ENCODE measurements at regions not wholly inside any gene's neighbourhood (a gene's known extent, or its start where the extent isn't known, plus 50 kb on each side); places are given as distances from the start of the nearest gene placed in this dataset.

GRCh38 chr1:80818211-80818610 lies 982.5 kb upstream of the ADGRL2 start:
- Histone ChIP-seq H3K4me3 (ENCODE audit: extremely low read depth in 1 of 4, insufficient read depth in 2 of 4, low read depth in 3 of 4, low read length in 4 of 4) (no peak overlapping the region), H4K91ac (replicated peaks; ENCODE audit: insufficient read length, low read length) (no peak overlapping the region), H4K8ac (ENCODE audit: extremely low read depth, insufficient read depth, low read length) (no peak overlapping the region), H2BK20ac (ENCODE audit: low read length) (no peak overlapping the region), H3K23ac (ENCODE audit: insufficient read length) (no peak overlapping the region), H3K18ac (ENCODE audit: extremely low read depth, low read length) (no peak overlapping the region), H2AFZ (ENCODE audit: low read length) (no peak overlapping the region), H3K4me1 (replicated peaks in 1 of 4; ENCODE audit: control insufficient read depth in 3 of 4, insufficient read depth in 4 of 4, low read length in 3 of 4) (0 out of 7 replicates have a peak, but pooled peaks cover 0 to 3% (median 0%) of the 10 kb centered on the region in 4 experiments), H4K20me1 (replicated peaks in 1 of 2; ENCODE audit: control insufficient read depth in 1 of 2, insufficient read depth in 2 of 2, low read length in 2 of 2) (no peaks in the 10 kb centered on the region), H3K9ac (replicated peaks in 1 of 4; ENCODE audit: extremely low read depth in 1 of 4, low read depth in 3 of 4, low read length in 3 of 4) (no peak overlapping the region), H2BK5ac (ENCODE audit: low read depth, low read length) (no peak overlapping the region), H2BK120ac (replicated peaks; ENCODE audit: low read depth, low read length) (no peak overlapping the region), H3K79me2 (ENCODE audit: control insufficient read depth in 1 of 2, insufficient read depth in 2 of 2, low read length in 2 of 2) (no peaks in the 10 kb centered on the region), H3K4ac (replicated peaks; ENCODE audit: insufficient read length, low read depth, low read length) (no peak overlapping the region), H3K9me3 (ENCODE audit: insufficient read depth in 2 of 2, low read depth in 1 of 2, low read length in 1 of 2) (no peaks in the 10 kb centered on the region), H2BK12ac (ENCODE audit: low read depth, low read length) (no peak overlapping the region), H4K5ac (ENCODE audit: insufficient read length, low read depth, low read length) (no peak overlapping the region), H3K36me3 (ENCODE audit: control insufficient read depth in 2 of 4, insufficient read depth in 4 of 4, low read length in 3 of 4) (no peaks in the 10 kb centered on the region), H3K56ac (replicated peaks; ENCODE audit: insufficient read length, low read depth, low read length) (no peak overlapping the region), H3K27ac (ENCODE audit: low read depth, low read length) (no peak overlapping the region), H3K27me3 (replicated peaks in 1 of 4; ENCODE audit: control insufficient read depth in 3 of 4, extremely low read depth in 1 of 4, insufficient read depth in 3 of 4, low read length in 3 of 4) (no peaks in the 10 kb centered on the region), H3K79me1 (ENCODE audit: low read depth, low read length) (no peaks in the 10 kb centered on the region), H2AK5ac (ENCODE audit: low read depth, low read length) (no peak overlapping the region), H3K23me2 (ENCODE audit: low read depth, low read length) (no peaks in the 10 kb centered on the region), H3K4me2 (ENCODE audit: insufficient read depth in 1 of 2, low read depth in 2 of 2, low read length in 2 of 2) (no peak overlapping the region), H3K14ac (ENCODE audit: insufficient read length) (no peak overlapping the region), H2BK15ac (ENCODE audit: low read length) (no peak overlapping the region)
- 95% methylated on average over 1 of the region's 1 CpG; no CpG with 5 or more reads in 1 of the 2 experiments for WGBS, 2 experiments (ENCODE audit: extremely low coverage in 1 of 2, insufficient coverage in 1 of 2, insufficient read length in 1 of 2, insufficient replicate concordance in 2 of 2, low coverage in 1 of 2, low lambda C conversion rate in 2 of 2, missing lambda C conversion rate in 1 of 2)
- DNase-seq (ENCODE audit: low read depth in 1 of 2, low spot score in 2 of 2) (no peak), FAIRE-seq (no peak)
- ChIA-PET POLR2A (ENCODE audit: partially characterized antibody) (no interaction called here), CTCF (ENCODE audit: partially characterized antibody) (interaction anchor here (0.5 kb wide), 1 partner anchor 1237 kb away, joined by 4 read pairs; no protein-coding TSS in a partner anchor)
- no peak for TF ChIP-seq POLR2A (IDR thresholded peaks at IDR 0.05; ENCODE audit: control extremely low read depth in 1 of 2, low read depth in 2 of 2, low read length in 2 of 2)
- TF ChIP-seq CHD2 (IDR thresholded peaks at IDR 0.05; ENCODE audit: low read length) = no peak

All from H1 (cell line).